Activated naive CD4-positive, alpha-beta T cell treated with anti-CD3 and anti-CD28 coated beads, Interleukin-2, amount 50 U/mL, for 72 hours (primary cell): ENCODE measurements at regions not wholly inside any gene's neighbourhood (a gene's known extent, or its start where the extent isn't known, plus 50 kb on each side); places are given as distances from the start of the nearest gene placed in this dataset.
"Not testable (repeated sequence)": the region's sequence is repeated elsewhere in the genome, so short reads cannot be mapped to it uniquely, and the experiment has no call there.

Experiments used
- ATAC-seq, 2 donors: fragments of 150-1000 bp; cut with Tn5 transposase; 2 replicates each; pipeline ENCODE4 v1.10.0; 2021; ENCODE audit warnings: mild to moderate bottlenecking in 2 of 2, moderate library complexity in 2 of 2
- DNase-seq, 2 donors: peaks; one replicate each; pipeline ENCODE4 v3.0.0; 2021 to 2022; ENCODE audit warnings: low spot score in 2 of 2
- H3K27ac Mint-ChIP-seq, 2 donors: one replicate each; pipeline ENCODE4 v1.8.0; 2022; ENCODE audit warnings: mild to moderate bottlenecking in 2 of 2, mixed read lengths in 2 of 2
- H3K36me3 Mint-ChIP-seq, 2 donors: one replicate each; pipeline ENCODE4 v1.8.0; 2022; ENCODE audit warnings: mixed read lengths in 2 of 2
- H3K9me3 Mint-ChIP-seq, 2 donors: one replicate each; pipeline ENCODE4 v1.8.0; 2022; ENCODE audit warnings: mixed read lengths in 2 of 2

- not testable (repeated sequence) for ATAC-seq, H3K27ac Mint-ChIP-seq, H3K36me3 Mint-ChIP-seq, H3K9me3 Mint-ChIP-seq, DNase-seq
These were observed 321.7 kb downstream of the ZNF674 start for GRCh38 chrX:46223499-46223898.

GRCh38 chrX:46220822-46221221, 324.4 kb downstream of the ZNF674 start:
- Mint-ChIP-seq H3K27ac (no peak overlapping the region), H3K36me3 (no peaks in the 10 kb centered on the region)
- ATAC-seq = no peak

GRCh38 chrX:46218373-46218772, 326.8 kb downstream of the ZNF674 start:
- ATAC-seq = no peak
- no peak overlapping the region for H3K27ac Mint-ChIP-seq
- H3K9me3 Mint-ChIP-seq = no peaks in the 10 kb centered on the region
- DNase-seq = no peak
- no peaks in the 10 kb centered on the region for H3K36me3 Mint-ChIP-seq

More at GRCh38 chrX:46220822-46221221, 324.4 kb downstream of the ZNF674 start:
- no peak for DNase-seq
- no peaks in the 10 kb centered on the region for H3K9me3 Mint-ChIP-seq

GRCh38 chrX:46216406-46216805, 328.8 kb downstream of the ZNF674 start:
- Mint-ChIP-seq H3K36me3 (no peaks in the 10 kb centered on the region), H3K27ac (no peak overlapping the region)
- no peak for DNase-seq

GRCh38 chrX:46211079-46211478, 334.1 kb downstream of the ZNF674 start:
- Mint-ChIP-seq H3K27ac (no peak overlapping the region), H3K36me3 (no peaks in the 10 kb centered on the region), H3K9me3 (no peaks in the 10 kb centered on the region)
- ATAC-seq (no peak), DNase-seq (no peak)

More at GRCh38 chrX:46216406-46216805, 328.8 kb downstream of the ZNF674 start:
- no peak for ATAC-seq
- H3K9me3 Mint-ChIP-seq = no peaks in the 10 kb centered on the region

GRCh38 chrX:46209768-46210167, 335.5 kb downstream of the ZNF674 start:
- ATAC-seq (no peak), DNase-seq (no peak)
- H3K27ac Mint-ChIP-seq = no peak overlapping the region
- H3K9me3 Mint-ChIP-seq = no peaks in the 10 kb centered on the region
- no peaks in the 10 kb centered on the region for H3K36me3 Mint-ChIP-seq

GRCh38 chrX:46209037-46209436, 336.2 kb downstream of the ZNF674 start:
- H3K27ac Mint-ChIP-seq = no peak overlapping the region
- no peaks in the 10 kb centered on the region for H3K36me3 Mint-ChIP-seq
- no peaks in the 10 kb centered on the region for H3K9me3 Mint-ChIP-seq
- DNase-seq = no peak
- no peak for ATAC-seq

- DNase-seq (no peak), ATAC-seq (peak in 1 of 2 donors; percentile 66)
- Mint-ChIP-seq H3K27ac (no peak overlapping the region), H3K9me3 (no peaks in the 10 kb centered on the region), H3K36me3 (no peaks in the 10 kb centered on the region)
These were observed 336.9 kb downstream of the ZNF674 start for GRCh38 chrX:46208225-46208854.

- DNase-seq = no peak
- no peak overlapping the region for H3K27ac Mint-ChIP-seq
- no peaks in the 10 kb centered on the region for H3K9me3 Mint-ChIP-seq
- peak in 1 of 2 donors; percentile 45 for ATAC-seq
- no peaks in the 10 kb centered on the region for H3K36me3 Mint-ChIP-seq
These were observed 340.3 kb downstream of the ZNF674 start for GRCh38 chrX:46204721-46205422.

- H3K27ac Mint-ChIP-seq = no peak overlapping the region
- no peaks in the 10 kb centered on the region for H3K36me3 Mint-ChIP-seq
- DNase-seq (no peak), ATAC-seq (no peak)
- no peaks in the 10 kb centered on the region for H3K9me3 Mint-ChIP-seq
These were observed 342.3 kb downstream of the ZNF674 start for GRCh38 chrX:46202733-46203514.

GRCh38 chrX:46200413-46200812, 344.8 kb downstream of the ZNF674 start:
- H3K9me3 Mint-ChIP-seq = no peaks in the 10 kb centered on the region
- H3K27ac Mint-ChIP-seq = no peak overlapping the region
- no peaks in the 10 kb centered on the region for H3K36me3 Mint-ChIP-seq
- DNase-seq (no peak), ATAC-seq (no peak)

GRCh38 chrX:46198858-46199257, 346.4 kb downstream of the ZNF674 start:
- Mint-ChIP-seq H3K27ac (no peak overlapping the region), H3K9me3 (peaks cover 5 to 6% of the 10 kb centered on the region in 2 donors), H3K36me3 (peaks cover 5 to 7% of the 10 kb centered on the region in 2 donors)
- no peak for DNase-seq
- no peak for ATAC-seq

GRCh38 chrX:46186811-46187106, 358.5 kb downstream of the ZNF674 start:
- DNase-seq, H3K9me3 Mint-ChIP-seq, H3K27ac Mint-ChIP-seq, H3K36me3 Mint-ChIP-seq, ATAC-seq: not testable (repeated sequence)

- H3K9me3 Mint-ChIP-seq = no peaks in the 10 kb centered on the region
- no peak overlapping the region for H3K27ac Mint-ChIP-seq
- no peak for DNase-seq
- no peak for ATAC-seq
- H3K36me3 Mint-ChIP-seq = no peaks in the 10 kb centered on the region
These were observed 359.1 kb downstream of the ZNF674 start for GRCh38 chrX:46185923-46186810.

GRCh38 chrX:46184749-46185148, 360.5 kb downstream of the ZNF674 start:
- Mint-ChIP-seq H3K27ac (no peak overlapping the region), H3K9me3 (no peaks in the 10 kb centered on the region), H3K36me3 (no peaks in the 10 kb centered on the region)
- DNase-seq (no peak), ATAC-seq (no peak)

- Mint-ChIP-seq H3K36me3 (no peaks in the 10 kb centered on the region), H3K27ac (no peak overlapping the region), H3K9me3 (peaks cover 0 to 5% of the 10 kb centered on the region in 2 donors)
- DNase-seq = no peak
- no peak for ATAC-seq
These were observed 364.9 kb downstream of the ZNF674 start for GRCh38 chrX:46180258-46180687.

GRCh38 chrX:46179748-46180147, 365.5 kb downstream of the ZNF674 start:
- no peak for ATAC-seq
- no peak overlapping the region for H3K27ac Mint-ChIP-seq

More at GRCh38 chrX:46179748-46180147, 365.5 kb downstream of the ZNF674 start:
- no peak for DNase-seq
- no peaks in the 10 kb centered on the region for H3K36me3 Mint-ChIP-seq
- H3K9me3 Mint-ChIP-seq = peaks cover 0 to 5% of the 10 kb centered on the region in 2 donors
